HepG2 (cell line): ENCODE measurements at regions not wholly inside any gene's neighbourhood (a gene's known extent, or its start where the extent isn't known, plus 50 kb on each side); places are given as distances from the start of the nearest gene placed in this dataset.

Source experiments
- ATAC-seq: fragments of 200-7000 bp; cut with Tn5 transposase; 3 replicates; pipeline ENCODE4 v1.9.1; 2020; ENCODE audit warnings: mild to moderate bottlenecking, moderate library complexity
- BruUV-seq: library from RNA; stranded (reverse); fragments of 400-500 nt; replicated peaks from 2 replicates; lab custom pipeline; 2021; lab: Mats Ljungman, UMichigan
- CTCF ChIA-PET: fragments of 300-600 bp; formaldehyde crosslinking; extraction: SDS; loops from one replicate; lab custom pipeline; 2021; ENCODE audit warnings: low total read pairs, inconsistent platforms, low intra/inter-chr PET ratio; lab: Yijun Ruan, JAX
- POLR2A ChIA-PET: fragments of 350-600 bp; sonication (Branson Sonifier 250); formaldehyde crosslinking; loops from one replicate; lab custom pipeline; 2020; ENCODE audit warnings: antibody characterized with exemption, inconsistent platforms; lab: Yijun Ruan, JAX
- DNase-seq: peaks from one replicate; pipeline ENCODE4 v3.0.0-alpha.2; 2015; ENCODE audit warnings: low spot score
- FAIRE-seq: peaks from 3 replicates; lab custom pipeline; 2011; peaks lifted over from hg19 to GRCh38; lab: Jason Lieb, UNC
- H2AFZ ChIP-seq: one replicate; pipeline ENCODE4 v1.6.1; 2011; ENCODE audit warnings: low read length, inconsistent platforms
- H3K27ac ChIP-seq: fragments of 300-600 bp; 3 replicates; pipeline ENCODE4 v1.8.0; 2011; ENCODE audit warnings: mixed run types, mild to moderate bottlenecking, mixed read lengths, low read length, inconsistent platforms; ENCODE audit not compliant: insufficient read depth; ENCODE audit errors: extremely low read length
- H3K27me3 ChIP-seq, 2 experiments: fragments of 200-600 bp in 1 of 2; 2 replicates in 1 of 2; 3 replicates in 1 of 2; pipeline versions ENCODE4 v1.6.0 to v1.8.0; 2011; ENCODE audit warnings: low read length in 2 of 2, mild to moderate bottlenecking in 2 of 2, moderate library complexity in 2 of 2, inconsistent platforms in 1 of 2; ENCODE audit not compliant: insufficient read depth in 2 of 2, control insufficient read depth in 1 of 2
- H3K36me3 ChIP-seq, 2 experiments: fragments of 200-600 bp in 1 of 2; replicated peaks in 1 of 2; 2 replicates in 1 of 2; 3 replicates in 1 of 2; pipeline versions ENCODE4 v1.5.1 to v1.8.0; 2011; ENCODE audit warnings: low read length in 2 of 2, inconsistent platforms in 1 of 2; ENCODE audit not compliant: insufficient read depth in 2 of 2, control insufficient read depth in 1 of 2
- H3K4me1 ChIP-seq: 2 replicates; pipeline ENCODE4 v1.5.1; 2012; ENCODE audit warnings: low read length, inconsistent platforms; ENCODE audit not compliant: insufficient read depth
- H3K4me2 ChIP-seq: 2 replicates; pipeline ENCODE4 v1.6.0; 2011; ENCODE audit warnings: low read depth, low read length, inconsistent platforms
- H3K4me3 ChIP-seq, 3 experiments: fragments of 200-600 bp in 1 of 3; sonication (generic), shearing (Covaris generic) in 1 of 3; replicated peaks in 1 of 3; 2 replicates each; pipeline ENCODE4 v1.5.1; 2011 to 2016; ENCODE audit warnings: low read length in 3 of 3, inconsistent platforms in 2 of 3, low read depth in 2 of 3, mild to moderate bottlenecking in 2 of 3, control low read depth in 1 of 3, mixed read lengths in 1 of 3; ENCODE audit not compliant: insufficient read depth in 1 of 3
- H3K79me2 ChIP-seq: one replicate; pipeline ENCODE4 v1.6.1; 2011; ENCODE audit warnings: low read length, inconsistent platforms; ENCODE audit not compliant: insufficient read depth
- H3K9ac ChIP-seq: 2 replicates; pipeline ENCODE4 v1.6.0; 2011; ENCODE audit warnings: mild to moderate bottlenecking, low read depth, low read length, inconsistent platforms; ENCODE audit not compliant: insufficient read depth
- H3K9me3 ChIP-seq: 2 replicates; pipeline ENCODE4 v1.5.1; 2012; ENCODE audit warnings: mild to moderate bottlenecking, low read length
- H4K20me1 ChIP-seq: 2 replicates; pipeline ENCODE4 v1.6.0; 2011; ENCODE audit warnings: inconsistent platforms, mild to moderate bottlenecking, low read length, moderate library complexity; ENCODE audit not compliant: insufficient read depth
- GATAD1 ChIP-seq: IDR thresholded peaks from 2 replicates; pipeline ENCODE4 v1.6.1; 2016; ENCODE audit warnings: missing genetic modification reagents, missing compliant biosample characterization
- HIC2 ChIP-seq: sonication (generic); formaldehyde crosslinking; IDR thresholded peaks from 2 replicates; pipeline ENCODE4 v1.9.0; 2022; ENCODE audit warnings: low read depth, missing genetic modification reagents
- HIVEP1 ChIP-seq: sonication (generic); formaldehyde crosslinking; IDR thresholded peaks from 2 replicates; pipeline ENCODE4 v1.4.0; 2020; ENCODE audit warnings: mild to moderate bottlenecking, missing genetic modification reagents
- IRX3 ChIP-seq: sonication (generic); formaldehyde crosslinking; IDR thresholded peaks from 2 replicates; pipeline ENCODE4 v1.8.1; 2023; ENCODE audit warnings: mild to moderate bottlenecking, low read depth, missing genetic modification reagents, borderline replicate concordance
- NR2F2 ChIP-seq: IDR thresholded peaks from 2 replicates; pipeline ENCODE4 v1.6.1; 2012; ENCODE audit warnings: low read depth, inconsistent platforms, borderline replicate concordance
- RNF2 ChIP-seq: fragments of 450-650 bp; conservative IDR thresholded peaks from 2 replicates; pipeline ENCODE4 v1.6.1; 2016; ENCODE audit warnings: low read depth
- SNRNP70 ChIP-seq: fragments of 200-400 bp; formaldehyde crosslinking; IDR thresholded peaks from 2 replicates; pipeline ENCODE4 v1.6.1; 2017; ENCODE audit warnings: mild to moderate bottlenecking, low read depth, low read length, moderate library complexity
- TEAD2 ChIP-seq: sonication (generic); formaldehyde crosslinking; IDR thresholded peaks from 2 replicates; pipeline ENCODE4 v1.9.0; 2021; ENCODE audit warnings: missing genetic modification reagents
- ZBTB38 ChIP-seq: sonication (generic); formaldehyde crosslinking; IDR thresholded peaks from 2 replicates; pipeline ENCODE4 v1.5.1; 2020; ENCODE audit warnings: mild to moderate bottlenecking, missing genetic modification reagents
- ZFY ChIP-seq: sonication (generic); formaldehyde crosslinking; IDR thresholded peaks from 2 replicates; pipeline ENCODE4 v1.4.0; 2020; ENCODE audit warnings: missing genetic modification reagents
- ZNF234 ChIP-seq: sonication (generic); formaldehyde crosslinking; conservative IDR thresholded peaks from 2 replicates; pipeline ENCODE4 v1.5.1; 2020; ENCODE audit warnings: mild to moderate bottlenecking, missing genetic modification reagents
- ZNF260 ChIP-seq: sonication (generic); formaldehyde crosslinking; IDR thresholded peaks from 2 replicates; pipeline ENCODE4 v1.4.0; 2020; ENCODE audit warnings: missing genetic modification reagents, low read depth, mild to moderate bottlenecking, borderline replicate concordance
- ZNF318 ChIP-seq: sonication (generic); formaldehyde crosslinking; IDR thresholded peaks from 2 replicates; pipeline ENCODE4 v1.4.0; 2020; ENCODE audit warnings: mild to moderate bottlenecking, missing genetic modification reagents
- ZNF329 ChIP-seq: sonication (generic); formaldehyde crosslinking; IDR thresholded peaks from 2 replicates; pipeline ENCODE4 v1.9.0; 2021; ENCODE audit warnings: low read depth, mild to moderate bottlenecking, missing genetic modification reagents
- ZNF431 ChIP-seq: sonication (generic); formaldehyde crosslinking; IDR thresholded peaks from 2 replicates; pipeline ENCODE4 v1.9.0; 2022; ENCODE audit warnings: missing genetic modification reagents, low read depth, mild to moderate bottlenecking, borderline replicate concordance
- ZNF619 ChIP-seq: sonication (generic); formaldehyde crosslinking; IDR thresholded peaks from 2 replicates; pipeline ENCODE4 v1.4.0; 2020; ENCODE audit warnings: mild to moderate bottlenecking, missing genetic modification reagents
- ZNF816 ChIP-seq: sonication (generic); formaldehyde crosslinking; IDR thresholded peaks from 2 replicates; pipeline ENCODE4 v1.8.0; 2022; ENCODE audit warnings: missing genetic modification reagents, mild to moderate bottlenecking, borderline replicate concordance
- ZNF879 ChIP-seq: sonication (generic); formaldehyde crosslinking; IDR thresholded peaks from 2 replicates; pipeline ENCODE4 v1.8.1; 2023; ENCODE audit warnings: missing genetic modification reagents
- WGBS: methylation state at CpG from one replicate; pipeline ENCODE4 v1.1.6; 2017; ENCODE audit warnings: low lambda C conversion rate; 5-methylcytosine and 5-hydroxymethylcytosine counted together
- in situ Hi-C: cut with HindIII; loops from 2 replicates; pipeline ENCODE4 v1.10.0; 2017; ENCODE audit warnings: low pct_unique_long_range_greater_than_20kb; ENCODE audit not compliant: extremely low pct_ligation_motif_present
- intact Hi-C: fragments of 100-400 bp; cut with micrococcal nuclease; formaldehyde crosslinking; loops from one replicate; pipeline ENCODE4 v1.10.0; 2022; ENCODE audit not compliant: unreplicated experiment

DNA sequence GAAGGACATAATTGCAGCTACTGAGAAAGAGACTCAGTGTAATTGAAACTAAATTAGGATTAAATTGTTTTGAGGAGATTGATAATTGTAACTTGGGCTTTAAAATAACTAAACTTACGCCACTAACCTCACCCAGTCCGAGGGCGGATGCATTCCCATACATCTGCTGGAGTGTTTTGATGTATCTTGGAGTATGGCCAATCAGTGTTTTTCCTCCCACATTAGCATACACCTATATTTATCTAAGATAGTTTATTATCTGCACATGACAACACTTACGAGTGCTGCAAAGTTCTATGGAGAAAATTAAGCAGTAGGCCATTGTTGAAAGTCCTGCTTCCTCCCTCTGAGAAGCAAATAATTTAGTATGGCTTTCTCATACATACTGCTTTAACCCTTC lies 184.7 kb upstream of the PLEKHG7 start:
- ATAC-seq = no peak
- Histone ChIP-seq H3K4me2 (no peak overlapping the region), H4K20me1 (no peaks in the 10 kb centered on the region), H3K9me3 (no peaks in the 10 kb centered on the region), H3K27ac (no peak overlapping the region), H3K79me2 (no peaks in the 10 kb centered on the region), H2AFZ (no peak overlapping the region), H3K9ac (no peak overlapping the region), H3K4me3 (no peak overlapping the region), H3K27me3 (no peaks in the 10 kb centered on the region), H3K4me1 (0 out of 2 replicates have a peak, but pooled peaks cover 6% of the 10 kb centered on the region), H3K36me3 (no peaks in the 10 kb centered on the region)
- no peak for DNase-seq
- intact Hi-C loops (no loop called here), in situ Hi-C loops (no loop called here)
- FAIRE-seq = no peak
- ChIA-PET CTCF (no interaction called here), POLR2A (no interaction called here)
- 41% methylated on average over 4 of the region's 4 CpGs for WGBS
- no TSS peak for BruUV-seq
- no peak for TF ChIP-seq TEAD2 (CRISPR knock-in tag)
- no peak for TF ChIP-seq IRX3 (CRISPR knock-in tag)
- TF ChIP-seq ZBTB38 (CRISPR knock-in tag) = no peak
- no peak for TF ChIP-seq SNRNP70
- no peak for TF ChIP-seq ZNF879 (CRISPR knock-in tag)
- no peak for TF ChIP-seq GATAD1 (CRISPR knock-in tag)
- no peak for TF ChIP-seq ZFY (CRISPR knock-in tag)
- no peak for TF ChIP-seq ZNF431 (CRISPR knock-in tag)
- TF ChIP-seq ZNF318 (CRISPR knock-in tag) = no peak
- no peak for TF ChIP-seq ZNF260 (CRISPR knock-in tag)
- no peak for TF ChIP-seq ZNF234 (CRISPR knock-in tag)
- TF ChIP-seq ZNF816 (CRISPR knock-in tag) = no peak
- no peak for TF ChIP-seq NR2F2
- TF ChIP-seq ZNF329 (CRISPR knock-in tag) = no peak
- TF ChIP-seq RNF2 = no peak
- TF ChIP-seq ZNF619 = no peak
- TF ChIP-seq HIC2 = no peak
- TF ChIP-seq HIVEP1 = no peak
